Stimulated activated CD8-positive, alpha-beta memory T cell treated with anti-CD3 and anti-CD28 coated beads, Interleukin-4, amount 100 ng/mL, for 4 hours (primary cell): ENCODE measurements at regions not wholly inside any gene's neighbourhood (a gene's known extent, or its start where the extent isn't known, plus 50 kb on each side); places are given as distances from the start of the nearest gene placed in this dataset.

Source experiments
- DNase-seq, 2 donors: peaks; one replicate each; pipeline ENCODE4 v3.0.0-alpha.2; 2020; ENCODE audit warnings: low read depth in 2 of 2, low spot score in 1 of 2

DNA sequence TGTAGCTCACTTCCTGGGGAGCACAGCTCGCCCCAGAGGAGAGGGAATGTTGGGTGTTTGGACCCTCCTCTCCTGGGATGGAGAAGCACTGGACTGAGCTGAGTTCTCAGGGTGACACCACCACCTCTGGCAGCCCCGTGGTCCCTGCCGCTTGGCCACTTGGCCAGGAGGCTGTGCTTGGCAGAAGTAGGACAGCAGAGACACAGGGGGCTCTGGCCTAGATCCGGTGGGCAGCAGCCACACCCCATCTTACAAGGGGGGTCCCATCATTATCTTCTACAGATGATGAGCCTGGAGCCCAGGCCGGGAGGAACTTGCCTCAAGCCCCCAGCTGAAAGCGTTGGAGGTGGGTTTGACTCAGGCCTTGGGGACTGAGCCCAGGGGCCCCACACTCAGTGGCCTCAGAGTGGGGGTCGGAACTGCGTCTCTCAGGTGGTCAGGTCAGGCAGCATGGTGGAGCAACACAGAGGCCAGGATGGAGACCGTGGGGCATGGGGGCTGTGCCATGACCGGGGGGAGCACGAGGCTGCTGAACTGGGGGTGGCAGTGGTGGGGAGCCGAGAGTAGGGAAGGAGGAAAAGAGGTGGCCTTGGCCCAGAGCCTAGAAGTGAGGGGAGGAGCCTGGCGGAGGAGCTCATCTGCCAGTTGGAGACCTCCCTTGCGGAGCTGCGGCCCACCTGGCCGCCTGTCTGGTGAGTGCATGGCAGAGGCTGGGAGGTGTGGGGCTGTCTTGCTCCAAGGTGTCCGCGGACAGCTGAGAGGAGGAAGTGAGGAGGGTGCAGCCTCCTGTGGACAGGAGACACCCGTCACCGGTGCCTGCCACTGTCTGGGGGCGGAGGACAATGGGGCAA, 63.6 kb upstream of the HDAC4 start:
- no peak for DNase-seq

DNA sequence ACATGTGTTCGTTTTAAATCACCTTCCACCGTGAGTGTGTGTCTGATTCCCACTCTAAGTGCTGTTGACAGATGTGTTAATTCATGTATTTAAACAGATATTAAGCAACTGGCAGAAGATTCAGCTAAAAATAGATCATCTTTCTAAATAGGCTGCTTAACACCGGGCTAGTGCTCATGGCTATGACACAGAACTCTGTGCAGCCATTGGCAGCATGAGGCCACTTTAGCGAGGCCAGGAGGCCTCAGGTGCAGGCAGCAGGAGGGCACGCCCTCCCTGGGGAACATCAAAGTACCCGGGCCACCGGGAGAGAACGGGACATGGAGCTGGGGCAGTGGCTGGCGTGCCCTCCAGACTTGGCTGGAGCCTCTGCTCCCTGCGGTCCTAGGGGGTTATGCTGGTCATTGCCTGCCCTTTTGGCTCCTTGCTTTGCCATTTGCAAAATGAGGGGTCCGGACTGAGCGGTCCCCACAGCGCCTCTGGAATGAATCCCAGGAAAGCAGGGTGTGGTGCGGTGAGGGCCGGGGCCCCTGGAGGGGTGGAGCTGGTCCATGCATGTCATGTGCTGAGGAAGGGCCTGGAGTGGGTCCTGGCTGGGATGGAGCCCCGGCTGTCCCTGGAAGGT, 62.8 kb upstream of the HDAC4 start:
- no peak for DNase-seq

DNA sequence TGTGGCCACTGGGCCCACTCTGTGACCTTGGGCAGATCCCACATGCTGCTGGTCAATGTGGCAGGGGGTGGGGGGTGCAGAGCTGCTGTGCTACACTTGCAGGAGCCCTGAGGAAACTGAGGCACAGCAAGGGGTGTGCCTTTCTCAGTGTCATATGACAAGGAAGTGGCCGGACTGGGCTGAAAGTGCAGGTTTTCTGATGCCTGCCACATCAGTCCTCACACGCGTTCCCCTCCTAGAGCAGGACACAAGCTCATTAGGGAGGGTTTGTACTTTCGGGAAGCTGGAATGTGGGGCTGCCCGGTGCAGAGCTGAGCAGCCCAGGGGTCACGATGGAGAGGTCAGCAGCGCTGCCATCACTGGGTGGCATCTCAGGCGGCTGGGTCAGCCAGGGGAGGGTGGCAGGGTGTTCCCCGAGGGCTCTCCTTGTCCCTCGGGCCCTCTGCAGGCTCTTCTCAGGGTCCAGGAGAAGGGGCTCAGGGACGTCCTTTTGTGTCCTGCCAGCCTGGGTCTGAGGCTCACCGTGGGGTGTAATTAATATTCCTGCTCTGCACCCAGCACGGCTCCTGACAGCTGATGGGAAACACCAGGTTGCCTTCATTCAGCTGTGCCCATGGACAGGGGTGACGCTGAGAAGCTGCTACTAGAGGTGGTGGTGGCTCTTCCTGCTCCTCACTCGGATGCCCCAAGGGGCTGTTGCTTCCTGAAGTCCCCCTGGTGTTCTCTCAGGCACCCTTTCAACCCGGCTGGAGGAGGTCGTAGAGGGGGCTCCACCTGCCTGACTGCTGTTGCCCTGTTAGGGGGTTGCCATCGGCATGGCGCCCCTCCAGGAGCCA, 62.1 kb upstream of the HDAC4 start:
- DNase-seq, result no peak

DNA sequence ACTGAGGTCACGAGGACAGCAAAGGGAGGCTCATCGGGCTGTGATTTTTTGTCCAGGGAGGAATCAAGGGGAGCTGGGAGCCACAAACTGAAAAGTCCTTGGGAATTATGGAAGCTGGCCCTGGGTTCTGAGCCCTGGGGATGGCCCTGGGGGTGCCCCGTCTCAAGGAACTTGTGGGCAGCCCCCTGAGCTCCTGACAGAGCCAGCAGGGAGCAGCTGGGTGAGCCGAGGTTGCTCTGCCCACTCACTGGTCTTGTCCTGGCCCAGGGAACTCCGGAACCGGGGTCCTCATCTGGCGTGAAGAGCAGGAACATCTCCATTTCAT, 61.3 kb upstream of the HDAC4 start:
- no peak for DNase-seq

DNA sequence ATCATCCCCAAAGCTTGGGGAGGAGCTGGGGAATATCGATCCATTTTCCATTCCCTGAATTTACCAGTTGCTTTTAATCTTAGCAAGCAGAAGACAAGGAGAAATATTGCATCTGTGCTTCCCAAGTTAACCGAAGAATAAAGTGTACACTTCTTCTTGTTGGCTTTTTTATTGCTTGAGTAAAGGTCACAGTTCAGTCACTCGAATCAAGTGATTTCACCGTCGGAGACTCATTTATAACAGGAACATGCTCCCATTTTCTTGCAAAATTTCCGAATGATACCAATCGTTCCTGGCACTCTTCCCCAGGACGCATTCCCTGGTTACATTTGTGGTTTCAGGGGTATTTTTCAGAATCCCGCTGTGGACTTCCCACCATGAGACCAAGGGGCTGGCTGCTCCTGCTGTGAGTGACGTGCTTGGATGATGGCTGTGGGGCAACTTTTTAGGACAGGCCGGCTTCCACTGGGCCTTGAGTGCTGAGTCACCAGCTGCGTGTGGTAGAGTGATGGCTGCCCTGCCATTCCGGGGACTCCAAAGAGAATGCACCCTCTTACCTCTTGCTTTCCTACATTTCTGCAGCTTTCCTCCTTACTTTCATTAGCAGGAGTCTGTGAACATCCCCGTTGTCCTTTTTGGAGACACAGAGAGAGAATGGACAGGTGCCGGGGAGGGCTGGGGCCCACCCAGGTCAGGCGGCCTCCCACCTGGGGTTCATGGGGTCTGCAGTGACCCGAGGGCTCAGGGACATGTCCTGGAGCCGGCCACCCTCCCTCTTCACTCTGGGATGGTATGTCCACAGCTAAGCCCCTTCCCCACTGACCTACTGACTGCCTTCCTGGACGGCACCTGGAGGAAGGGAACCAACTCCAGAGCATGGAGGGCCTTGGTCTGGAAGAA, 60.7 kb upstream of the HDAC4 start:
- DNase-seq, result no peak

DNA sequence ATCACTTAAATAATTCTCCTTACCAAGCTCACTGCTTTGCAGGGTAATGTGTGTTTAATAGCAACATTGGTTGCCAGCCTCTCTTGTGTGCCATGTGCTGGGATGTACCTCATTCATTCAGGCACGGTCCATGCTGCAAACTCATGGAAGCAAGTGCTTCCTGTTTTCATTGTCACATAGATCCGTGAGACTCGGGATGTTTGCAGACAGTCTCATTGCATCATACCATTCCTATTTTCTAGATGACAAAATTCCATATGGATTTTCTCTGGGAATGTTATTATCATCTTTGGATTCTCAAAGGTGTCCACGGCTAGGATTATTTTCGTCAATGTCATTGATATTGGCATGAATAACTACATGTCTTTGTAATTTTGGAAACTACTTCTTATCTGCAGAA, 60.0 kb upstream of the HDAC4 start:
- DNase-seq, result no peak

DNA sequence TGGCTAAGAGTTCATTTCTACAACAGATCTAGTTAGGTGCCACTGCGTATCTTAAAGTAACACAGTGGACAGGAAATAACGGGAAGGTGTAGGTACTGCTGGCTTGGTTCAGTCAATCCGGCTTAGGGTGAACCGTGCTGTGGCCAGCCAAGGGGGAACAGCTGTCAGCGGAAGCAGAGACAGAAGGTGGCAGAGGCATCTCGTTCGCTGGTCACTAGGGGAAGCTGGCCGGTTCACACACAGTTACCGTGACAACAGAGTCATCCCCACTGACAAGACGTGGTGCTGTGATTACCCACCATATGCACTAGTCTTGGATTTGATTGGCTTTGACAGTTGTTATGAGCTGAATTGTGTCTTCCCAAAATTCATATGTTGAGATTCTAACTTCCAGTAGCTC, 58.8 kb upstream of the HDAC4 start:
- DNase-seq, result no peak

DNA sequence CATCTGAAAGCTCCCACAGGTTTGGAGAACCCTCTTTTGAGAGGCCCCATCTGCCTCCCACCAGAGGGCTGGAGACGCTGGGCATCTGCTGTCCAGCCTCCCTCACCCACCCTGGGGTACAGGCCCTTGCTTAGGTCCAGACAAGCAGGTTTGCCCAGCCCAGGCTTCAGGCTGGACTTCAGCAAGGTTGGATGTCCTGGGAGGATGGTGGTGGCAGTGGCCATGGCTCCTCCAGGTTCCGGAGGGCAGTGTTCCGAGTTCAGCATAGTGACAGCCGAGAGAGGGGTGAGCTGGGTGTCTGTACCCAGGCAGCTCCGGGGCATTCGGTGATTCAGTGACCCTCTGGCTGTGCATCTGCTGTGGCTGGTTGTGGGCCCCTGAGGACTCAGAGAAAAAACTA, 58.2 kb upstream of the HDAC4 start:
- no peak for DNase-seq

DNA sequence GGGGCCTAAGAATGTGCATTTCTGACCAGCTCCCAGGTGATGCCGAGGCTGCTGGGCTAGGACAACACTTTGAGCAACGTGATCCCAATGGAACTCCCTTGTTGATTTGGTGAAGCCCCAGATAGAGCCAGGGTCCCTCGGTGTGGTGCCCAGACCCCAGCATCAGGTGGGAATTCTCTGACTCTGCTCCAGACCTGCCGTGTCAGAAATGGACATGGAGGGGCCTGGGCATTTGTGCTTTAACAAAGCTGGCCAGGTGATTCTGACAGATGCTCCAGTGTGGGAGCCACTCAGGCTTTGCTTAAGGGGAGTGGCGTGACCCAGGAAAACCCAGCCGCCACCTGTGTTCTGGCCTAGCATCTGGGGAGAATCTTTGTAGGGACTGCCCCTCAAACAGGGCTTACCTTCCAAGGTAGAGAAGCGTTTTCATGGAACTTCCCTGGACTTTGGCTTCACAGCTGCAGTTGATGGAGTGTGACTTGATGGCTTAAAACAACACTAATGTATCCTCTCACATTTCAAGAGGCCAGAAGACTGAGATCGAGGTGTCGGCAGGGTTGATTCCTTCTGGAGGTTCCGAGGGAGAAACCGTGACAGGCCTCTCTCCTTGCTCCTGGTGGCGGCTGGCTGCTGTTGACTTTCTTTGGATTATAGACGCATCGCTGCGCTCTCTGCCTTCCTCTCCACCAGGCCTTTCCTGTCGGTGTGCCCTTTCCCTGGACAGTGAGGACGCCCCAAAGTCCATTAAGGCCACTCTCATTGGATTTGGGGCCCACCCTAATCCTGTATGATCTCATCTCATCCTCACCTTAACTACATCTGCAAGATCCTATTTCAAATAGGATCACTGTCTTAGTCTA, 57.0 kb upstream of the HDAC4 start:
- no peak for DNase-seq

DNA sequence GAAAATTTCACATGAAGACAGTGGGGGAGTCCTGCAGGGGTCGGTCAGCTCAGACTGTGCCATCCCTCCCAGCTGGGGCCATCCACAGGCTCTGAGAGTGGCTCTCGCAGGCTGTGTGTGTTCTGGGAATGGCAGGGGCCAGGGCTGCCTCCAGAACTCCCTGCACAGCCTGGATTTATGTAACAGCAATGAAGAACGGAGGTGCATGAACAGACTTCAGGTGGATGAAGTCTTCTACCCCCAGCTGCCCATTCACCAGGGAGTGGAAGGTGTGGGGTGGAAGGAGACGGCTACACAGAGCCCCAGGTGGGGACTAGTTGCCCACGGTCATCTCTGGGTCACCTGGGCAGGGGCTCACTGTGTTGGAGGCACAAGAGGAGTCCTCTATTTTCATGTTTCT, 56.1 kb upstream of the HDAC4 start:
- DNase-seq, result no peak

DNA sequence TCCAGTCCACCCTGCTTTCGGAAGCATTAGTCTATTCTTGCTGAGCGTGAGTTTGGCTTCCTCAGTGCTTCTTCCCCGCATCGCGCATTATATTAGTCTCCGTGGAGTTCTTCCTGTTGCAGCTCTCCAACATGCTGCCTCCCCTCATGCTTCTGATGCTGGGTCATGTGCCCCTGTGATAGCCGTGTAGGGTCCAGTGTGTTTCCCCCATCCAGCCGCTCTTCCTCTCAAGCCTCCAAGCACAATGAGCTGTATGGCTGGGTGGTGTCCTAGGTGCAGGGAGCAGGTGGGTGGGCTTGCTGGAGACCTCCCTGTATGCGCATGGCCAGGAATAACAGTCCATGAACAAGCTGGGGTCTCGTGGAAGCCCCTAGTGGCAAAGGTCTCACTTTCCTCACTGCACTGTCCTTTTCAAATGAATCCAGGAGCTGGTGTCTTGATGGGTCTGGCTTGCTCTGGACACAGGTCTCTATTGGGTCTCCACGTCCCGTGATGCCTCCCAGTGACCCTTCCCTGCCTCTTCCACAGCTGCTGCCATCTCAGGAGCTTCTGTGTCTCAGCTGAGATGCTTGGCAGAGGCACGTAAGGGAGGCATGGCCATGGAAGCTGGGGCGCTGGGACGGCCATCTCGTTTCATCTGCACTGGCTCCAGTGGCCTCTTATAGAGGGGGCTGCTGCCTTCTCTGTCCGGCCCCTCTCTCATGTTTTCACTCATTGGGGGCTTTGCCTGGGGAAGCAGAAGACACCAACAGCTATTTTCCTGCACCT, 54.8 kb upstream of the HDAC4 start:
- DNase-seq, result no peak

DNA sequence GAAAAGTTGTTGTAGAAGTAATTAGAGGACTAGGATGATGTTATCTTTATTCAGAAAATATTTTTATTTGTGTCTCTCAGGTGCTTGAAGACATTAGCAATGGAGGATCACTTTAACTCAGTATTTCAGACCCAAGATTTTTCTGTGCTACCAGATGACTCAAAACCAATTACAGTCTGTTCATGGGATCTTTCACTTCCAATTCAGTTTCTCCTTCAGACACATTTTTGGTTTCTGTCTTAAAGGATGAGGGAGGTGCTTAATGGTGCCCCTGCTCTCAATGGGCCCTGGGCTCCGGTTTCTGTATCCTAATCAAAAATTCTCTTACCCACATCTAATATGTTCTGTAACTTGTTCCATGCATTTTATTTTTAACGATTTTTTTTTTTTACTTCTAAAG, 53.7 kb upstream of the HDAC4 start:
- no peak for DNase-seq
